Endothelial cell of umbilical vein (primary cell): ENCODE measurements at regions not wholly inside any gene's neighbourhood (a gene's known extent, or its start where the extent isn't known, plus 50 kb on each side); places are given as distances from the start of the nearest gene placed in this dataset.

Experiments used
- BruUV-seq: library from RNA; stranded (reverse); fragments of 400-500 nt; replicated peaks from 2 replicates; lab custom pipeline; 2021; lab: Mats Ljungman, UMichigan
- CTCF ChIA-PET: fragments of 300-600, 350-600 bp; sonication (Branson Sonifier 250); formaldehyde crosslinking; loops from one replicate; lab custom pipeline; 2021; ENCODE audit warnings: antibody characterized with exemption, inconsistent platforms; lab: Charles Lee
- POLR2A ChIA-PET: fragments of 300-600, 350-600 bp; sonication (Branson Sonifier 250); formaldehyde crosslinking; loops from one replicate; lab custom pipeline; 2021; ENCODE audit warnings: antibody characterized with exemption, inconsistent platforms; lab: Charles Lee
- DNase-seq: peaks from one replicate; pipeline ENCODE4 v3.0.0-alpha.2; 2011; ENCODE audit warnings: low read depth, low spot score
- FAIRE-seq: peaks from 2 replicates; lab custom pipeline; 2011; peaks lifted over from hg19 to GRCh38; lab: Jason Lieb, UNC
- H2AFZ ChIP-seq: 2 replicates; pipeline ENCODE4 v1.6.0; 2012; ENCODE audit warnings: low read depth, low read length, control low read depth, inconsistent platforms
- H3K27ac ChIP-seq: 2 replicates; pipeline ENCODE4 v1.5.1; 2011; ENCODE audit warnings: low read depth, mild to moderate bottlenecking, control low read depth, low read length, moderate library complexity; ENCODE audit not compliant: insufficient read depth
- H3K27me3 ChIP-seq, 2 experiments: 2 replicates each; pipeline versions ENCODE4 v1.6.0 to v1.6.1; 2011; ENCODE audit warnings: low read length in 2 of 2, mixed read lengths in 1 of 2; ENCODE audit not compliant: control insufficient read depth in 2 of 2, insufficient read depth in 2 of 2
- H3K36me3 ChIP-seq, 2 experiments: 2 replicates in 1 of 2; 3 replicates in 1 of 2; pipeline ENCODE4 v1.5.1; 2011; ENCODE audit warnings: low read length in 2 of 2, mild to moderate bottlenecking in 1 of 2, moderate library complexity in 1 of 2; ENCODE audit not compliant: control insufficient read depth in 2 of 2, insufficient read depth in 2 of 2; ENCODE audit errors: extremely low read depth in 1 of 2
- H3K4me1 ChIP-seq: 3 replicates; pipeline ENCODE4 v1.5.1; 2011; ENCODE audit warnings: mild to moderate bottlenecking, low read length; ENCODE audit not compliant: control insufficient read depth, insufficient read depth; ENCODE audit errors: extremely low read depth
- H3K4me2 ChIP-seq: 2 replicates; pipeline ENCODE4 v1.6.1; 2011; ENCODE audit warnings: low read length, control low read depth, mixed read lengths; ENCODE audit not compliant: insufficient read depth
- H3K4me3 ChIP-seq, 3 experiments: fragments of 200-600 bp in 1 of 3; sonication (generic), shearing (Covaris generic) in 1 of 3; replicated peaks in 1 of 3; 2 replicates each; pipeline ENCODE4 v1.5.1; 2011 to 2016; ENCODE audit warnings: control low read depth in 3 of 3, low read length in 3 of 3, mild to moderate bottlenecking in 2 of 3, inconsistent platforms in 1 of 3, low read depth in 1 of 3, moderate library complexity in 1 of 3; ENCODE audit not compliant: insufficient read depth in 1 of 3
- H3K79me2 ChIP-seq: 2 replicates; pipeline ENCODE4 v1.6.0; 2012; ENCODE audit warnings: low read length, inconsistent platforms; ENCODE audit not compliant: control insufficient read depth, insufficient read depth
- H3K9ac ChIP-seq: replicated peaks from 2 replicates; pipeline ENCODE3; 2011; ENCODE audit warnings: low read length, control low read depth; ENCODE audit not compliant: insufficient read depth; ENCODE audit errors: extremely low read depth
- H3K9me1 ChIP-seq: replicated peaks from 3 replicates; pipeline ENCODE4 v1.6.0; 2011; ENCODE audit warnings: mild to moderate bottlenecking, low read length; ENCODE audit not compliant: control insufficient read depth, insufficient read depth; ENCODE audit errors: extremely low read depth
- H3K9me3 ChIP-seq: replicated peaks from 2 replicates; pipeline ENCODE4 v1.5.1; 2012; ENCODE audit warnings: low read length, inconsistent platforms; ENCODE audit not compliant: control insufficient read depth, insufficient read depth
- H4K20me1 ChIP-seq: replicated peaks from 2 replicates; pipeline ENCODE3; 2011; ENCODE audit warnings: mild to moderate bottlenecking, low read length; ENCODE audit not compliant: control insufficient read depth, insufficient read depth; ENCODE audit errors: extremely low read depth
- EZH2 ChIP-seq: IDR thresholded peaks from 2 replicates; pipeline ENCODE4 v1.6.1; 2012; ENCODE audit warnings: borderline replicate concordance, low read depth, mild to moderate bottlenecking, moderate library complexity, low read length, inconsistent platforms; ENCODE audit not compliant: severe bottlenecking
- FOS ChIP-seq: IDR thresholded peaks from 2 replicates; pipeline ENCODE4 v1.6.1; 2011; ENCODE audit warnings: mild to moderate bottlenecking, low read length, moderate library complexity, borderline replicate concordance; ENCODE audit not compliant: insufficient read depth
- GATA2 ChIP-seq: IDR thresholded peaks from 2 replicates; pipeline ENCODE4 v1.7.0; 2011; ENCODE audit warnings: low read depth, mild to moderate bottlenecking, moderate library complexity, mixed read lengths, low read length; ENCODE audit not compliant: insufficient read length, insufficient read depth
- JUN ChIP-seq: IDR thresholded peaks from 2 replicates; pipeline ENCODE4 v1.6.1; 2011; ENCODE audit warnings: borderline replicate concordance, low read depth; ENCODE audit not compliant: insufficient read length, insufficient read depth
- MYC ChIP-seq: IDR thresholded peaks from one replicate; pipeline ENCODE4 v1.6.1; 2011; ENCODE audit warnings: mild to moderate bottlenecking, low read depth, low read length
- POLR2A ChIP-seq: IDR thresholded peaks from 2 replicates; pipeline ENCODE4 v1.6.1; 2012; ENCODE audit warnings: low read depth, mild to moderate bottlenecking, control low read depth, low read length
- POLR2AphosphoS5 ChIP-seq: IDR thresholded peaks from 2 replicates; pipeline ENCODE4 v1.6.1; 2012; ENCODE audit warnings: low read depth, mild to moderate bottlenecking, control low read depth, low read length, moderate library complexity; ENCODE audit not compliant: insufficient read depth
- dilution Hi-C: fragments of 300-500 bp; cut with MboI; formaldehyde crosslinking; loops from one replicate; pipeline ENCODE4 v1.15.0; 2019; ENCODE audit warnings: low sequenced_read_pairs; ENCODE audit not compliant: extremely low pct_ligation_motif_present
- intact Hi-C: fragments of 100-400 bp; cut with micrococcal nuclease; formaldehyde crosslinking; loops from one replicate; pipeline ENCODE4 v1.10.0; 2022
- TF ChIP-seq, protein P1 (sequence below): IDR thresholded peaks from 2 replicates; pipeline ENCODE4 v1.6.1; 2011; ENCODE audit not compliant: insufficient read depth, insufficient read length
- TF ChIP-seq, protein P2 (sequence below), 2 donors: IDR thresholded peaks; 1 replicate in 1 of 2; 2 replicates in 1 of 2; pipeline ENCODE4 v1.5.1; 2011; ENCODE audit warnings: low read length in 2 of 2, mild to moderate bottlenecking in 2 of 2, moderate library complexity in 2 of 2, control low read depth in 1 of 2, inconsistent platforms in 1 of 2, low read depth in 1 of 2; ENCODE audit not compliant: insufficient read depth in 1 of 2; ENCODE audit errors: extremely low read depth in 1 of 2

GRCh38 chr4:38576767-38577166 is 87.2 kb upstream of the KLF3 start:
- H3K4me3 ChIP-seq: no peak overlapping the region
- DNase-seq: no peak
- H3K27ac ChIP-seq: no peak overlapping the region
- ChIA-PET CTCF (interaction anchor here (1.2 to 1.4 kb wide), 4 partner anchors 8 to 445 kb away, joined by 3 to 5 read pairs (median 3); no protein-coding TSS in a partner anchor), POLR2A (no interaction called here)
- TF ChIP-seq, protein P1, sequence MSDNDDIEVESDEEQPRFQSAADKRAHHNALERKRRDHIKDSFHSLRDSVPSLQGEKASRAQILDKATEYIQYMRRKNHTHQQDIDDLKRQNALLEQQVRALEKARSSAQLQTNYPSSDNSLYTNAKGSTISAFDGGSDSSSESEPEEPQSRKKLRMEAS: no peak
- no peak for TF ChIP-seq GATA2
- TF ChIP-seq POLR2AphosphoS5: no peak
- no peak for TF ChIP-seq EZH2
- TF ChIP-seq, protein P2, sequence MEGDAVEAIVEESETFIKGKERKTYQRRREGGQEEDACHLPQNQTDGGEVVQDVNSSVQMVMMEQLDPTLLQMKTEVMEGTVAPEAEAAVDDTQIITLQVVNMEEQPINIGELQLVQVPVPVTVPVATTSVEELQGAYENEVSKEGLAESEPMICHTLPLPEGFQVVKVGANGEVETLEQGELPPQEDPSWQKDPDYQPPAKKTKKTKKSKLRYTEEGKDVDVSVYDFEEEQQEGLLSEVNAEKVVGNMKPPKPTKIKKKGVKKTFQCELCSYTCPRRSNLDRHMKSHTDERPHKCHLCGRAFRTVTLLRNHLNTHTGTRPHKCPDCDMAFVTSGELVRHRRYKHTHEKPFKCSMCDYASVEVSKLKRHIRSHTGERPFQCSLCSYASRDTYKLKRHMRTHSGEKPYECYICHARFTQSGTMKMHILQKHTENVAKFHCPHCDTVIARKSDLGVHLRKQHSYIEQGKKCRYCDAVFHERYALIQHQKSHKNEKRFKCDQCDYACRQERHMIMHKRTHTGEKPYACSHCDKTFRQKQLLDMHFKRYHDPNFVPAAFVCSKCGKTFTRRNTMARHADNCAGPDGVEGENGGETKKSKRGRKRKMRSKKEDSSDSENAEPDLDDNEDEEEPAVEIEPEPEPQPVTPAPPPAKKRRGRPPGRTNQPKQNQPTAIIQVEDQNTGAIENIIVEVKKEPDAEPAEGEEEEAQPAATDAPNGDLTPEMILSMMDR (IDR thresholded peaks at IDR 0.05; ENCODE audit: extremely low read depth in 1 of 2, insufficient read depth in 1 of 2, low read depth in 1 of 2, low read length in 2 of 2): no peak
- no peak for TF ChIP-seq JUN
- TF ChIP-seq FOS: no peak
- no peak for TF ChIP-seq POLR2A
- TF ChIP-seq MYC: no peak
- no peaks in the 10 kb centered on the region for H4K20me1 ChIP-seq
- no peaks in the 10 kb centered on the region for H3K36me3 ChIP-seq
- FAIRE-seq: no peak
- H3K4me2 ChIP-seq: no peak overlapping the region
- H3K9me3 ChIP-seq: no peaks in the 10 kb centered on the region
- intact Hi-C loops (no loop called here), dilution Hi-C loops (no loop called here)
- H3K9ac ChIP-seq: no peak overlapping the region
- no peaks in the 10 kb centered on the region for H3K9me1 ChIP-seq
- no peaks in the 10 kb centered on the region for H3K27me3 ChIP-seq
- no TSS peak for BruUV-seq
- no peaks in the 10 kb centered on the region for H3K4me1 ChIP-seq
- no peak overlapping the region for H2AFZ ChIP-seq
- no peaks in the 10 kb centered on the region for H3K79me2 ChIP-seq
